ENCODE measurements at regions not wholly inside any gene's neighbourhood (a gene's known extent, or its start where the extent isn't known, plus 50 kb on each side); places are given as distances from the start of the nearest gene placed in this dataset.

- H3K27ac Mint-ChIP-seq (ENCODE audit: low read depth, unreplicated experiment), result no peak overlapping the region
- H3K27me3 Mint-ChIP-seq (ENCODE audit: insufficient read depth, unreplicated experiment), result no peaks in the 10 kb centered on the region
- H3K36me3 Mint-ChIP-seq (ENCODE audit: insufficient read depth, unreplicated experiment), result no peaks in the 10 kb centered on the region
- TF ChIP-seq CTCF (IDR thresholded peaks at IDR 0.05; ENCODE audit: unreplicated experiment), result no peak
- H3K9me3 Mint-ChIP-seq (ENCODE audit: unreplicated experiment), result no peaks in the 10 kb centered on the region
- DNase-seq (ENCODE audit: unreplicated experiment), result no peak
- ChIA-PET POLR2A (interaction anchor here (0.9 kb wide), 1 partner anchor 9 kb away, joined by 3 read pairs; no protein-coding TSS in a partner anchor), CTCF (no interaction called here)
- intact Hi-C loops (cut with micrococcal nuclease), result no loop called here
- H3K4me3 Mint-ChIP-seq (ENCODE audit: unreplicated experiment), result no peak overlapping the region
- H3K4me1 Mint-ChIP-seq (ENCODE audit: insufficient read depth, unreplicated experiment), result no peaks in the 10 kb centered on the region
- BruUV-seq (replicated peaks), result no TSS peak
These were observed 284.4 kb upstream of the PKN2 start for GRCh38 chr1:88399690-88400089.

GRCh38 chr1:88401313-88401712, 282.8 kb upstream of the PKN2 start:
- no peak for DNase-seq (ENCODE audit: unreplicated experiment)
- no TSS peak for BruUV-seq (replicated peaks)
- intact Hi-C loops (cut with micrococcal nuclease), result no loop called here
- TF ChIP-seq CTCF (IDR thresholded peaks at IDR 0.05; ENCODE audit: unreplicated experiment), result no peak
- ChIA-PET POLR2A (no interaction called here), CTCF (no interaction called here)
- Mint-ChIP-seq H3K36me3 (ENCODE audit: insufficient read depth, unreplicated experiment) (no peaks in the 10 kb centered on the region), H3K4me1 (ENCODE audit: insufficient read depth, unreplicated experiment) (no peaks in the 10 kb centered on the region), H3K4me3 (ENCODE audit: unreplicated experiment) (no peak overlapping the region), H3K9me3 (ENCODE audit: unreplicated experiment) (no peaks in the 10 kb centered on the region), H3K27ac (ENCODE audit: low read depth, unreplicated experiment) (no peak overlapping the region), H3K27me3 (ENCODE audit: insufficient read depth, unreplicated experiment) (no peaks in the 10 kb centered on the region)

GRCh38 chr1:88404582-88404981, 279.5 kb upstream of the PKN2 start:
- POLR2A ChIA-PET, result no interaction called here

GRCh38 chr1:88407248-88407647, 276.8 kb upstream of the PKN2 start:
- Mint-ChIP-seq H3K4me1 (ENCODE audit: insufficient read depth, unreplicated experiment) (no peaks in the 10 kb centered on the region), H3K36me3 (ENCODE audit: insufficient read depth, unreplicated experiment) (no peaks in the 10 kb centered on the region), H3K27me3 (ENCODE audit: insufficient read depth, unreplicated experiment) (no peaks in the 10 kb centered on the region), H3K4me3 (ENCODE audit: unreplicated experiment) (no peak overlapping the region), H3K9me3 (ENCODE audit: unreplicated experiment) (peaks cover 8% of the 10 kb centered on the region), H3K27ac (ENCODE audit: low read depth, unreplicated experiment) (no peak overlapping the region)
- intact Hi-C loops (cut with micrococcal nuclease), result no loop called here
- no peak for DNase-seq (ENCODE audit: unreplicated experiment)
- no peak for TF ChIP-seq CTCF (IDR thresholded peaks at IDR 0.05; ENCODE audit: unreplicated experiment)
- no TSS peak for BruUV-seq (replicated peaks)
- CTCF ChIA-PET, result interaction anchor here (0.7 kb wide), 1 partner anchor 189 kb away, joined by 5 read pairs; no protein-coding TSS in a partner anchor
- POLR2A ChIA-PET, result no interaction called here

More at GRCh38 chr1:88404582-88404981, 279.5 kb upstream of the PKN2 start:
- BruUV-seq (replicated peaks), result no TSS peak
- intact Hi-C loops (cut with micrococcal nuclease), result no loop called here
- CTCF ChIA-PET, result interaction anchor here (0.6 kb wide), 1 partner anchor 103 kb away, joined by 3 read pairs; no protein-coding TSS in a partner anchor
- Mint-ChIP-seq H3K9me3 (ENCODE audit: unreplicated experiment) (peaks cover 8% of the 10 kb centered on the region), H3K4me1 (ENCODE audit: insufficient read depth, unreplicated experiment) (no peaks in the 10 kb centered on the region), H3K36me3 (ENCODE audit: insufficient read depth, unreplicated experiment) (no peaks in the 10 kb centered on the region), H3K4me3 (ENCODE audit: unreplicated experiment) (no peak overlapping the region), H3K27me3 (ENCODE audit: insufficient read depth, unreplicated experiment) (no peaks in the 10 kb centered on the region), H3K27ac (ENCODE audit: low read depth, unreplicated experiment) (no peak overlapping the region)
- no peak for TF ChIP-seq CTCF (IDR thresholded peaks at IDR 0.05; ENCODE audit: unreplicated experiment)
- no peak for DNase-seq (ENCODE audit: unreplicated experiment)

Measured in MCF 10A (cell line).